ENCODE measurements at regions not wholly inside any gene's neighbourhood (a gene's known extent, or its start where the extent isn't known, plus 50 kb on each side); places are given as distances from the start of the nearest gene placed in this dataset.

DNA sequence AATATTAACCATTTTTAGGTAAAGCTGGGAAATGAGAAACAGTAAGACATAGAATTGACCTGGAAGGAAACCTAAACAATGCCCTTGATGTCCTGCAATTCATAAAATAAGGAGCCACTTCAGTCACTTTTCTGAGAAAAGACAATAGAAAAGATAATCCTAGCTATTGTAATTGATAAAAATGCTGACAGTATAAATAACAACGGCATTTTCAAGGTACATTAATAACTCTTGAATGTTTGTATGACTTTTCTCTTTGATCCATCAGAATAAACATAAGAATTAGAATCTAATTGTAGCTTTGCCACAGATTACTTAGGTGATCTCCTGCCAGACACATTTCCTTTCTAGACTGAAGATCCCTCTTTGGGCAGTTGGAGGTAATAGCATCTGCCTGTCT, 719.5 kb downstream of the SLC4A3 start:
- Histone ChIP-seq H3K4me3 (no peak overlapping the region), H3K4me1 (replicated peaks in 1 of 2; ENCODE audit: control insufficient read depth in 2 of 2, insufficient read depth in 2 of 2, low read length in 2 of 2) (no peaks in the 10 kb centered on the region), H3K4me2 (ENCODE audit: insufficient read depth, low read length) (no peak overlapping the region), H2AFZ (ENCODE audit: low read depth, low read length) (no peak overlapping the region), H4K20me1 (replicated peaks; ENCODE audit: control insufficient read depth, insufficient read depth, low read length) (no peaks in the 10 kb centered on the region), H3K79me2 (ENCODE audit: control insufficient read depth, insufficient read depth, low read length) (no peaks in the 10 kb centered on the region), H3K36me3 (ENCODE audit: control insufficient read depth, insufficient read depth, low read length) (no peaks in the 10 kb centered on the region), H3K9me1 (ENCODE audit: control insufficient read depth, insufficient read depth, low read length) (no peaks in the 10 kb centered on the region), H3K9ac (ENCODE audit: insufficient read depth in 1 of 2, low read depth in 2 of 2, low read length in 2 of 2) (no peak overlapping the region), H3K9me3 (replicated peaks; ENCODE audit: control insufficient read depth, insufficient read depth, low read depth, low read length) (no peaks in the 10 kb centered on the region), H3K27me3 (ENCODE audit: control insufficient read depth in 2 of 2, insufficient read depth in 2 of 2, low read length in 2 of 2) (no peaks in the 10 kb centered on the region), H3K27ac (ENCODE audit: extremely low read depth, low read depth, low read length) (no peak overlapping the region)
- no peak for TF ChIP-seq RNF2 (IDR thresholded peaks at IDR 0.05)
- no peak for TF ChIP-seq NCOA1 (IDR thresholded peaks at IDR 0.05; ENCODE audit: low read depth)
- TF ChIP-seq NCOR1 (IDR thresholded peaks at IDR 0.05): no peak
- no TSS peak for BruUV-seq (replicated peaks)
- DNase-seq (ENCODE audit: extremely low read depth in 1 of 4, low spot score in 3 of 4): no peak
- no peak for FAIRE-seq
- POLR2A ChIA-PET: no interaction called here
- CTCF ChIA-PET (ENCODE audit: low intra/inter-chr PET ratio): no interaction called here
- 0% methylated on average over 1 of the region's 1 CpG for WGBS (ENCODE audit: insufficient coverage, low coverage, missing lambda C conversion rate)
- in situ Hi-C loops (cut with MboI): no loop called here
- intact Hi-C loops (cut with micrococcal nuclease): no loop called here
- no peak for ATAC-seq

DNA sequence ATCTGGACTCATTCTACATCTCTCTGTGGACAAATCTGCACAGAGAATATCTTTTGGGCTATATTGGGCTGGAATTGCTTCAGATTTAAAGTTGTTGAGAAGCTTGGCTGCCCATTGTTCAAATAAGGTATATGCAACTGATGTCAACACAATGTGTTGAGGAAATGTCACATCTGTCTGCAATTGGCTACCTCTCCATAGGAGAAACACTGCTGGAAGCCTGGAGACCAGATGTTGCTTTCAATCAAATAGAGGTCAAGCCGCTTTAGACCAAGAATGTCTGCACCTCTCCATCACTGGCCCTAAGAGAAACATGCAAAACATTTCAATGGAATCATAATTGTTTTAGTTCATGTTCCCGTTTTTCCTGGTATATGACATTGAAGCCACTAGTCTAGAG, 720.2 kb downstream of the SLC4A3 start:
- Histone ChIP-seq H3K27me3 (ENCODE audit: control insufficient read depth in 2 of 2, insufficient read depth in 2 of 2, low read length in 2 of 2) (no peaks in the 10 kb centered on the region), H3K9me3 (replicated peaks; ENCODE audit: control insufficient read depth, insufficient read depth, low read depth, low read length) (no peaks in the 10 kb centered on the region), H3K4me1 (replicated peaks in 1 of 2; ENCODE audit: control insufficient read depth in 2 of 2, insufficient read depth in 2 of 2, low read length in 2 of 2) (no peaks in the 10 kb centered on the region), H3K27ac (ENCODE audit: extremely low read depth, low read depth, low read length) (no peak overlapping the region), H3K36me3 (ENCODE audit: control insufficient read depth, insufficient read depth, low read length) (no peaks in the 10 kb centered on the region), H3K9ac (ENCODE audit: insufficient read depth in 1 of 2, low read depth in 2 of 2, low read length in 2 of 2) (no peak overlapping the region), H3K79me2 (ENCODE audit: control insufficient read depth, insufficient read depth, low read length) (no peaks in the 10 kb centered on the region), H3K4me3 (no peak overlapping the region), H2AFZ (ENCODE audit: low read depth, low read length) (no peak overlapping the region), H3K9me1 (ENCODE audit: control insufficient read depth, insufficient read depth, low read length) (no peaks in the 10 kb centered on the region), H4K20me1 (replicated peaks; ENCODE audit: control insufficient read depth, insufficient read depth, low read length) (no peaks in the 10 kb centered on the region), H3K4me2 (ENCODE audit: insufficient read depth, low read length) (no peak overlapping the region)
- no peak for FAIRE-seq
- in situ Hi-C loops (cut with MboI) (no loop called here), intact Hi-C loops (cut with micrococcal nuclease) (no loop called here)
- POLR2A ChIA-PET: no interaction called here
- no peak for TF ChIP-seq NCOA2 (IDR thresholded peaks at IDR 0.05; ENCODE audit: partially characterized antibody in 2 of 2)
- DNase-seq (ENCODE audit: extremely low read depth in 1 of 4, low spot score in 3 of 4): no peak
- WGBS (ENCODE audit: insufficient coverage, low coverage, missing lambda C conversion rate): 4% methylated on average over 2 of the region's 2 CpGs
- CTCF ChIA-PET (ENCODE audit: low intra/inter-chr PET ratio): no interaction called here
- ATAC-seq: no peak
- BruUV-seq (replicated peaks): no TSS peak

Data from K562 (cell line).